NCI-H345 (cell line): ENCODE measurements at regions not wholly inside any gene's neighbourhood (a gene's known extent, or its start where the extent isn't known, plus 50 kb on each side); places are given as distances from the start of the nearest gene placed in this dataset.
"Not testable (repeated sequence)": the region's sequence is repeated elsewhere in the genome, so short reads cannot be mapped to it uniquely, and the experiment has no call there.

Experiments
- DNase-seq: peaks from one replicate; lab custom pipeline; 2025; lab: John Stamatoyannopoulos, UW

DNA sequence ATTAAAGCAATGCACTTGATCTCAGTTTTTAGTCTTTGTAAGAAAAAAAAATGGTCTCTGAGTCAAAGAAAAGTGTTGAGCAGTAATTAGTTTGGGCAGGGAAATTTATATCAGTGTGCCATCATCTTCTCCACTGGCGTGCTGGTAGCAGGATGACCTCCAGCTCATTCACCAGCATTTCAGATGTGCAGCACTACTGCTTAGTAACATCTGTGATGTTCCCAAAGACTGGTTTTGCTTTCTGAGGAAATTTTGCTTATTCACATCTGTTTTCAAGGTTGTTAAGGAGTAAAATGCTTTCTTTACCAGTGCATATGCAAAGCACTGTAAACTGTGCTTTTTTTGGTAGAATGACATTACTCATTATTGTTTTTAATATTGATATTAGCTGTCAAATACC, 540.4 kb downstream of the TRAM1L1 start:
- no peak for DNase-seq

DNA sequence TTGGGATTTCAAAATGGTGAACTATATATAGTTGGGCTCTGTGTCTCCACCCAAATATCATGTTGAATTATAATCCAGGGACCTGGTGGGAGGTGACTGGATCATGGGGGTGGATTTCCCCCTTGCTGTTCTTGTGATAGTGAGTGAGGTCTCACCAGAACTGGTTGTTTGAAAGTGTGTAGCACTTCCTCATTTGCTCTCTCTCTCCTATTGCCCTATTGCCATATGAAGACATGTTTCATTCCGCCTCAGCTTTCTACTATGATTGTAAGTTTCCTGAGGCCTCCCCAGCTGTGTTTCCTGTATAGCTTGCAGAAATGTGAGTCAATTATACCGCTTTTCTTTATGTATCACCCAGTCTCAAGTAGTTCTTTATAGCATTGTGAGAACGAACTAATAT, 545.6 kb downstream of the TRAM1L1 start:
- DNase-seq = no peak

DNA sequence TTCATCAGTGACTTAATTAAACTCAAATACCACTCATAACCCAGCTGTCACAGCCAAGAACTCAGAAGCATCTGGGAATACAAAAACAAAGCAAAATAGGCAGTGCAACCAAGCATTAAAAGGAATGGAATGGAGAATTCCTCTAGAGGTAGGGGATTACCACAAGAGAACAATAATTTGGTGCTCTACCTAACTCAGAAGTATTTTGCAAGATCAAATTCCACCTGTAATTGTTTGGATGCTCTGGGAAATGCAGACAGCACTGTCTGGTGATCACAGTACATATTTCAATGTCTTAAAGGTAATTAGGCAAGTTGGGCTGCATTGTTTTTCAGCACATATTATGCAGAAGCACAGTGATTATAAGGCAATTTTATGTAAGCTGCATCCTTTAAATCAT, 547.5 kb downstream of the TRAM1L1 start:
- DNase-seq = no peak

DNA sequence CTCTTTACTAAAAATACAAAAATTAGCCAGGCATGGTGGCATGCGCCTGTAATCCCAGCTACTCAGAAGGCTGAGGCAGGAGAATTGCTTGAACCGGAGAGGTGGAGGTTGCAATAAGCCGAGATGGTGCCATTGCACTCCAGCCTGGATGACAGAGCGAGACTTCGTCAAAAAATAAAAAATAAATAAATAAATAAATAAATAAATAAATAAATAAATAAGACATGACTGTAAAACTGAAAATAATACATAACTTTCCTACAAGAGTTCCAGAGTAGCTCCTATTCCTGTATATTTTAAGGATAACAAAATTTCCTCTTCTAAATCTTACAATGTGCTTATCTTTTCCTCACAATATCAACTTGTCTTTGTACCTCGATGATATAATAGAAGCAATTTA, 549.4 kb downstream of the TRAM1L1 start:
- not testable (repeated sequence) for DNase-seq

DNA sequence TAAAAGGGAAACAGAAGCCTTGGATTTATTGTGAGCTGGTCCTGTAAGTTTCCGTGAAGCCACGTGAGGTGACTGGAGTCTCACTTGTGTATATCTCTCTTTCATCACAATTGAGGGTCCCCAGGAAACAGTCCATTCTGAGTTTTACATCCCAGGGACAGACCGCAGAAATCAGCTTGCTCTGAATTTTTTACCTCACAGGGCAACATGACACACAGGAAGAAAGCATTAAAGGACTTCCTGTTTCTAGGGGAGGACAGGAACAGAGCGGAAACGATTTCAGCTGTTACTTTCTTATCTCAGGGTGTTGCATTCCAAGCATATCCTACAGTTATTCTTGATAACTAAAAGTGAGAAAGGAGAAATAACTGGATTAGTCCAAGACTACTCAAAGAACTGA, 553.5 kb downstream of the TRAM1L1 start:
- no peak for DNase-seq

DNA sequence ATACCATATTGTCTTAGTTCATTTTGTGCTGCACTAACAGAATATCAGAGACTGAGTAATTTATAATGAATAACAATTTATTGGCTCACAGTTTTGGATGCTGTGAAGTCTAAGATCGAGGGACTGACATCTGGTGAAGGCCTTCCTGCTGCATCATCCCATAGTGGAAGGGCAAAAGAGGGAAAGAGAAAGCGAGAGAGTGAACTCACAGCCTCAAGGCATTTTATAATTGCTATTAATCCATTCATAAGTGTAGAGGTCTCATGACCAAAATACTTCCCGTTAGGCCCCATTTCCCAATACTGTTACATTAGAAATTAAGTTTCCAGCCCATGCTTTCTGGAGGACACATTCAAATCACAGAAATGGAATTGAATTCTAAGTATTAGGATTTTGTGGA, 554.4 kb downstream of the TRAM1L1 start:
- no peak for DNase-seq

DNA sequence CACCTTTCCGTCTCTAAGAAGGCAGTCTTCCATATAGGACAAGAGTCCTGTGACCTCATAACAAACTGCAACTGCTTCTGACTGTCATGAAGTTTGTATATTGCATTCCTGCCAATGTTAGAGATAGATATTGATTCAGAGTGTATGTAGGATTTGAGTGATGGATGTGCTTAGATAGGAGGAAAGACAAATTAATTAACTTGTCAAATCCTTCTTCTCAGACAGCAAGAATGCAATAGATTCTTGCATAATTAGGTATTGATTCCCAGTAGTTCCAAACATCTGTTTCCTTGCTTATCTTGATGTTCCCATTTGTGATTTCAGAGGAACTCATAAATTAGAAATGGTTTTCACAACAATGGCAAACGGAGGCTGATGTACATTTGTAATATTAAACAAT, 555.3 kb downstream of the TRAM1L1 start:
- DNase-seq = no peak

DNA sequence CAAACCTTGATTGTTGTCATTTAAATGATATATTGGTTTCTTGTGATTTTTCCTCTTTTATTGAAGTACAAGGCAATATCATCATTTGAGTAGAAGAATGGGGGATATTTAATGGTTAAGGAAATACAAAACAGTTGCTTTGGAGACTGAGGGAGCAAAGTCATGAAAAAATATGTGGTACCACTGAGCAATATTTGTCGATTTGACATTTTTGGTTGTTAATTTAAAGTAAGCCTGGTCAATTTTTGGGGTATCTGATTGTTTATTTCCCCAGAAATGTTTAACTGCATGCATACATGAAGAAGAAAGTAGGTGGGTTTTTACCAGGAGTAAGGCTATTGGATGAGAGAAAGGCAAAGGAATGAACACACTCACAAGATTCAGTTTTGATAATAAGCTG, 556.2 kb downstream of the TRAM1L1 start:
- DNase-seq = no peak

DNA sequence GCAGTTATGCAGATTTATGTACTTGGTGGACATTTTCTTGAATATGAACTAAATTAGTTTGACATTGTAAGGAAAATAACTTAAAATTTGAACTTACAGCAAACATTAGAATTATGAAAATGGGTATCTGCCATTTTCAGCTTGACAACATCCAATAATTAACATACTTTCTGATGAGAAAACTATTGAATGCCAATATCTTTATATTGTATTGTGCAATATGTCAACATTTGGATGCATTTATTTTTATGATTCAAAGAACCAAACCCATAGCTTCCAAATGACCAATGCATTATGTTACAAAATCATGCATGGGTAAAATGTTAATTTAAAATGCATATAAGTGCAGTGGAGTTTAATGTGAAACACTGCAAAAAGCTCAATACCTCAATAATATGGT, 562.5 kb downstream of the TRAM1L1 start:
- DNase-seq = no peak

DNA sequence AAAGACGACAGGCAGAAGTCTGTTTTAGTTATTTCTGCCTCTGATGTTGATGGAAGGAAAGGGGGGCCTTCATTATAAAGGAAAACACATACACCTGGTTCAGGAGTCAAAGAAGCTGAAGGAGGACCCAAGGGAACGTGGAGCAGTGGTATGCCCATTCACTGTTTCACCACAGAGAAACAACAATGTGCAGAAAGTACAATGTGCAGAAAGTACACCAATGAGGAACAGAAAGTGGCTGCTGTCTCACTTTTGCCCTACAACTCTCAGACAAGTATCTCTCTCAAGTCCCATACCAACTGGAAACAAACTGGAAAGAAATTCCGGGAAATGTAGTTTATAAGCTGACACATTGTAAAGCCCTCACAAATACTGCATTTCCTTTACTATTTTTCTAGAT, 564.5 kb downstream of the TRAM1L1 start:
- DNase-seq = no peak

DNA sequence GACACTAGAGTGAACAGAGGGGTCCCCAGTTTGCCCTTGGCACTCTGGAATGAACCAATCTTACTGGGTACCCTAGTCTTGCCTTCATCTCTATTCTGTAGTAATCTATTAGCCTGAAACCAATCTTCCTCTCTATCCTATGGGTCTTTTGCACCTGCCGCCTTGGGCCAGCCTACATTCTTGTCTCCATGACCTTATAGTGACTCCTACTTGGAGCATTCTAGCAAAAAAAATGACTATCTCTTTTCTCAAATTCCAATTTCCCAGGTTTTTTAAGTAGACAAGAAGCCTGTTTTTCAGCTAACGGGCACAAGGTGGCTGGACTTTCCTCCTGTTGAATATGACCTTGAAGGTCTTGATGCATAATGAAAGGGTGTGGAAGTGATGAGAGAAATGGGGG, 568.7 kb downstream of the TRAM1L1 start:
- DNase-seq = no peak

DNA sequence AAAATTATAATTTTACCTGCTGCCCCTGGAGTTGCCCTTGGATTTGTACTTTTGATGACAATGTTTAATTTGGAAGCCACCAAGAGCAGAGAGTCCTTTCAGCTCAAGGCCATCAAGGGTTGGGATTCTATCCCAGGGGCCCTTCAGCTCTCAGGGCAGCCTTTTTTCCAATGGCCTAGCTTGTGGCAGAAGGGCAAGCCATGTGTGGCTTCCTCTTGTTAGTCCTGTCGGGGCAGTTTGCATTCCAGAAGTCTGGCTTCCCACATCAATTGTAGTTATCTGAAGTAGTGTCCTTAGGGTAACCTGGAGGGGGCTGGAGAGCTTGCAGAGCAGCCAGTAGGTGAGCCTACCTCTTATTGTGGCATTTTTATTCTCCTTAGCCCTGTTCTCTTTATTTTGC, 569.4 kb downstream of the TRAM1L1 start:
- no peak for DNase-seq

DNA sequence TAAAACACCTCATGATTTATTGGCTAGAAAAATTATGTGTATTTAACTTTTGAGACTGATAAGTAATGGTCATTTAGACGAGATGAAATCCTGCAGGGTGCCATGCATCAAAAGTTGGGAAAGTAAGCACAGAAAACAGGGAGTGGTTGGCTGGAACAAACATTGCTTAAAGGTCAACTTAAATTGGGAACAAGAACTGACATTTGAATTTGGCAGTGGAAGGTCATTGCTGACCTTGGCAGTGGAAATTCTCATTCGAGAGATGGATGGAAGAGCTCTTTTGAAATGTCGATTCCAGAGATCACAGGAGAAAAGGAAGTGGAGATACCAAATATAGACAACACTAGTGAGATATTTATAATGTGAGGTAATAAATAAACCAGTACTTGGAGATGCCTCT, 572.8 kb downstream of the TRAM1L1 start:
- DNase-seq = no peak

DNA sequence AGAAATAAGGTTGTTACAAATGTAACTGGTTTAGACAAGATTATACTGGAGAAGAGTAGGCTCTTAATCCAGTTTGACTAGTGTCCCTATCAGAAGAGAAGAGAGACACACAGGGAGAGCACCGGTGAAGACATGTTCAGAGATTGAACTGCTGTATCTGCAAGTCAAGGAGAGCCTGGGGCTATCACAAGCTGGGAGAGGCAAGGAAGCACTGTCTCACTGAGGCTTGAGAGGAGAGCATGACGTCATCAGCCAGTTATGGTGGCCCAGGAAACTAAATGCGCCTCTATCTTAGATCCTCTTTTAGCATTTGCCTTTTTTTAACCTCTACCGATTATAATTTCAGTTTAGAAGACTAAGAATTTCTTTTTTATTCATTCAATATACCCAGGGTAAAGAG, 583.4 kb downstream of the TRAM1L1 start:
- DNase-seq = no peak

DNA sequence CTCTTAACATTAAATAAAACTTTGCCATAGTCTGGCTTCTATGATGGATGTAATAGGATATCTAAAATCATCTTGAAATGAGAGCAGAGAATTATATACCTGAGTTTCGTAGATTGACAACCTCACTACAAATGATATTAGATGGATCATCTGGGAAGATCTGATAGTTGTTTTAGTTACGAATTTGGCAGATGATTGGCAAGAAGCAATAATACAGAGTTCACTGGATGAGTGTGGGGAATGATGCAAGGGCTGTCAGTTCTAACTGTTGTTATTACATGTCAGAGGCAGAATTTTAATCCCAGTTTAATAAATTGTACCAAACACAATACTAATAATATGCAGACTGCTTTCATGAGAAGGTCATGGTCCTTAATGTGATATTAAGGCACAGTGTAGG, 585.2 kb downstream of the TRAM1L1 start:
- no peak for DNase-seq

DNA sequence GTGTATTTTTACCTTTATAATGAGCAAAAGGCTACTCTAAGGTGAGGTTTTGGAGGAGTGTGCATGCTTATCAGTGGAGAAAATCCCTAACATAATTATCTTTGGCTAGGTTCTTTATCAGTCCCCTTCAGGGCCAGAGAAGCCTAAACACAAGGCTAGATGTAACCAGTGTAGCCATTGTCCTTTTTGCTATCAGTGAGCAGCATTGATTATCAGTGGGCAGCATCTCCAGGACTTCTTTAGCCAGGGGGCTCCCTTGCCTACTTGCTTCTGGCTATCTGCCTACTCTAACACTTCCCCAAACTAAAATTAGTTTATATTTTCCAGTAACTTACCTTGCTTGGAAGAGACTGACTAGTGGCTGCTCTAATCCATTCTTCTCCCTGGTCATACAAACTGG, 595.6 kb downstream of the TRAM1L1 start:
- DNase-seq = no peak

DNA sequence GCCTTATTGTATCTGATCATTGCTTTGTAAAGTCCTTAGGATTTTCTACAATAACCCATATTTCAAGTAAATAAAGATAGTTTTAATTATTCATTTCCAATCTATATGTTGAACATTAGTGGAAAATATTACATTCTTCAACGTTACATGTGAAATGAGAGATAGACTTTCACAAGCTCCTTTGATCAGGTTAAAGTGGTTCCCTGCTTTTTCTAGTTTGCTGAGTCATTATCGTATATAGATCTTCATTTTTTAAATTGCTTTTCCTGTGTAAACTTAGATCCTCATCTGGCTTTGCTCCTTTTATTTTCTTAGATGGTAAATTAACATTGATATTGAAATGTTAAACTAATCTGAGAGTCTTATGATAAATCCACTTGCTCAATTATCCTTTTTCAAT, 599.0 kb downstream of the TRAM1L1 start:
- DNase-seq = no peak

DNA sequence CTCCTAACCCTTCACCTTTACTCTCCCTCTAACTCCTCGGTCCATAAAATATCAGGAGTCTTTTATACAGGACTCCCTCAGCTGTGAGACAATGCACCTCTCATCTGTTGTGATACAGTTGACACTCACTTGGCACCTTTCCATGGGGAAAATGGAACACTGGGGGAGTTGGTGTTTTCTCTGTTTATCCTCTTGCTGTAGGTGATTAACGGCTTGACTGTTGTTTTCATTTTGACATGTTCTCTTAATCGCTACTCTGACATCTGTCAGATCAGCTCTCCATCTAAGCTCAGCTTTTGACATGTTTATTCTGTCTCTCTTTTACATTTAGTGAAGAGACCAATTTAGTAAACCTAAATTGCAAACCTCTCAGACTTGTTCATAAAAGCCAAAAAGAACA, 604.8 kb downstream of the TRAM1L1 start:
- peak; percentile 75 for DNase-seq

DNA sequence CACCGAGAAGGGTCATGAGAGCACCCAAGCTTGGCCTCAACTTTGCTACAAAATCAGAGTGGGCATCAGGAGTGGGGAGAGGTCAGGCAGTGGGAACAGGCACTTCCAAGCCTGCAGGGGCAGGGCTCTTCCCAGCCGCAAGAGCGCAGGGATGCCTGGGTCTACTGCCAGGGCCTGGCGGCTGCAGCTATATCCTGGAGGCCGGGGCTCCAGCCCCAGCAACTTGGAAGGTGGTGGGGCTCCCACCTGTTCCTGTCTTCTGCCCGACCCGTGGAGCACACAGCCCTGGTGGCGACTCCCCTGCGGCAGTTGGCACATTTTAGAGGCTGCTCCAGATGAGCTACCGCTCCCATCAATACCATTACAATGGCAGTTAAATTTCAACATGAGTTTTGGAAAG, 607.0 kb downstream of the TRAM1L1 start:
- DNase-seq = no peak

DNA sequence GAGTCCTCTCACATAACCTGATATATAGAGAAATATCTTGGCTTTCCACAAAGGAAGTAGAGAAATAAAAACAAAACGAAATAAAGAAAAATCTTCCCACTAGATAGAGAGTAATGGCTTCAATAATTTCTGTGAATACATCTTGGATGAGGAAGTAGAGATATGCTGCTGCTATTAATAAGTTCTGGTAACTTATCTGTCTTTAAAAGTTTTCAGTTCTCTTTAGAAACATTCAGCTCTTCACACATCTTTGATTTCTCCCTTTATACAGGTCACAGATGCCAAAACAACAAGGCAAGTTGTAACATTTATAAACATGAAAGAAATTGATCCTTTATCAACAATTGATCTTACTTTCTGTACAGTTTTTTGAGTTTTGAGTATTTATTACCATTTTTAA, 615.8 kb downstream of the TRAM1L1 start:
- no peak for DNase-seq

DNA sequence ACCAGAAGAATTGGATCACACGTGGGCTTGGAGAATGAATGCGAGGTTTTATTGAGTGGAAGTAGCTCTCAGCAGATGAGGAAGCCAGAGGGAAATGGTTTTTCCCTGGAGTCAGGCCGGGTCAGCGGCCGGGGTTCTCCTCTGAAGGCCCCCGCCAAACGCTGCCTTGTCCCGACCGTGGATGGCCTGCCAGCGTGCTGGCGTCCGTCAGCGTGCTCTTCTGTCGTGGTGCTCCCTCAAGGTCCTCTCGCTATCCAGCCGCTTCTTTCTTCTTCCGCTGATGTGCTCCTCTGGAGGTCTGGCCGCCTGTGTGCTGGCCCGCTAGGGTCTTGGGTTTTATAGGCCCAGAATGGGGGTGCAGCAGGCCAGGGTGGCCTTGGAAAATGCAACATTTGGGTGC, 632.2 kb downstream of the TRAM1L1 start:
- no peak for DNase-seq

DNA sequence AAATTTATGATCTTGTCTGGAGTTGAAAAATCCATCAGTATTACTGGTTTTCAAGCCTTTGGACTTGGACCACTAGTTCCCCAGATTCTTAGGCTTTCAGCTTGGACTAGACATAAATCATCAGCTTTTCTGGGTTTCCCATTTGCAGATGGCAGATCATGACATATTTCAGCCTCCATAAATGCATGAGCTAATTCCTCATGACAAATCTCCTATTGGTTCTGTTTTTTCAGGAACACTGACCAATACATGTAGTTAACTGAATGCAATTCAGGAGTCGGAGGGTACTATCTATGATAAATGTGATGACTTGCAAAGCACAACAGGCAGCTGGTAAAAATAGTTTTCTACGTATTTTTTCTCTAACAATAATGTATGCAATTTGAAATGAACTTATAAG, 635.6 kb downstream of the TRAM1L1 start:
- no peak for DNase-seq

DNA sequence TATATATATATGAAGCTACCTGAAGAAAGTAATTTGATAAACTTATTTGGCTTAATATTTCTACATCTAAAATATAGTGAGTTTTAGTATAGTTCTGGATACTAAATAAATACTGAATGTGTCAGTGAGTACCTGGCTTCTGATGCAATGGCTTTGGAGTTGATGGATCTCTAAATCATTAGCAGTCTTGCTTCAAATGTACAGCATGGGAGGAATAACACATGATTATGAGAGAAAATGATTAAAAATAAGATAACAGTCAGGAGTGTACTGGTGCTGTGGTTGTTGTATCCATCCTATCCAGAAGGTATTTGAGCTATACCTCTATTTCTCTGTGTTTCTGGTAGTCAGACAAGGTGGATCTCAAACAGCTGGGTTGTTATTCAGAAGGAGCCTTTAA, 641.3 kb downstream of the TRAM1L1 start:
- no peak for DNase-seq

DNA sequence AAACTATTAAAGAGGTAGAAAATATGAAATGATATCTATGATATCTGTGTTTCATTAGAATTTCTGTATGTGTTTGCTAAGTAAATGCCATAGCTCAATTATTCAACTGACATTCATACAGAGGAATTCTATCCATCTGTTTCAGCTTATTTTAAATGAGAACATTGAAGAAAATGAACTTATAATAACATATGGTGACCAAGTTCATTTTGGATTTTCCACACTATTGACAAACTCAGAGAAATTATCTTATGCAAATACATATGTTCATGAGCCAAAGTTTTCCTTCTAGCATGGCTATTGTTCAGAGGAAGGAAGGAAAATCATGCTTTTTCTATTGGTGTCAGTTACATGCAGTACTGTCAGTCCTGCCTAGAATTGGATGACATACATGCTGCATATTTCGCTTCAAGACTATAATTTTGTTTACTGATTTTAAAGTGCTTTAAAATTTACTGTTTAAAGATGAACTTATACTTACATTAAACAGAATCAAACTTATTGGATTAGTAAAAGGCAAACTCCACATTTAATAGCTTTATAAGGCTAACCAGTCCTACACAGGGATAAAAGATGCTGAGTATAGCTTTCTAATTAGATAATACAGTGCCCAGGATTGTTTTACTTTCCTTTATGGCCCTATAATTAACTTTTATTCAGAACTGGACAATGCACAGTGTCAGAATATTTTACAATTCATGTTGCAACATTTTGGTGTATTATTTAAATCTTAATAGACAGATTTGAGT, 646.2 kb downstream of the TRAM1L1 start:
- no peak for DNase-seq

DNA sequence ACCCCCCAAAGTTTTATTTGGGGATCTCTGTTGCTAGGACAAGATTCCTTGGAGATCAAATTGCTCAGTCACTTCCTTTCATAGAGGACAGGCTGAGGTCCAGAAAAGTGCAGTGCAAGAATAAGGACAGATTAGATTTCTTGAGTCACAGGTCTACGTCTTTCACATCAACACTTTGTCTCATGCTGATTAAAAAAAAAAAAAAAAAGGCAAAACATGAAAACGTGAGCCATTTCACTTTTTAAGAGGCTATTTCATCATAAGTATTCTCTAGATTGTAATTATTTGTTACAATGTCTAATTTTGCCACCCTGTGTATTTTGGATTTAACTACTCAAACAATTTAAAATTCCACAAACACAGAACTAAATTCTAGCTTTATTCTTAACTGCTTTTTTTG, 647.0 kb downstream of the TRAM1L1 start:
- DNase-seq = no peak
